H1 (cell line): ENCODE measurements at regions not wholly inside any gene's neighbourhood (a gene's known extent, or its start where the extent isn't known, plus 50 kb on each side); places are given as distances from the start of the nearest gene placed in this dataset.

Experiments
- KDM5A ChIP-seq: fragments of 200-600 bp; IDR thresholded peaks from 2 replicates; pipeline ENCODE4 v1.7.1; 2012; ENCODE audit warnings: mild to moderate bottlenecking, low read length, inconsistent platforms, mixed read lengths
- POLR2A ChIP-seq, 2 experiments: IDR thresholded peaks; 1 replicate in 1 of 2; 2 replicates in 1 of 2; pipeline ENCODE4 v1.6.1; 2011; ENCODE audit warnings: low read depth in 2 of 2, low read length in 2 of 2, mild to moderate bottlenecking in 2 of 2; ENCODE audit errors: control extremely low read depth in 1 of 2
- RNF2 ChIP-seq: fragments of 200-900, 300-1000 bp; sonication (generic); IDR thresholded peaks from 2 replicates; pipeline ENCODE4 v1.7.1; 2016; ENCODE audit warnings: borderline replicate concordance, low read depth, mild to moderate bottlenecking, antibody characterized with exemption, low read length; ENCODE audit not compliant: poor library complexity, severe bottlenecking; ENCODE audit errors: missing control alignments

- TF ChIP-seq RNF2 (no peak), POLR2A (IDR thresholded peaks at IDR 0.05; ENCODE audit: control extremely low read depth in 1 of 2, low read depth in 2 of 2, low read length in 2 of 2) (no peak), KDM5A (no peak)
Measured at GRCh38 chr2:146209842-146210275, 1635.0 kb upstream of the ACVR2A start (continued).
